ENCODE measurements at regions not wholly inside any gene's neighbourhood (a gene's known extent, or its start where the extent isn't known, plus 50 kb on each side); places are given as distances from the start of the nearest gene placed in this dataset.

- TF ChIP-seq CTCF (IDR thresholded peaks at IDR 0.05 in 4 of 5, conservative IDR thresholded peaks at IDR 0.05 in 1 of 5): no peak
- TF ChIP-seq POLR2A (IDR thresholded peaks at IDR 0.05): no peak
Observed at GRCh38 chr15:39115379-39116057, 465.4 kb upstream of the THBS1 start.
